GM18867 (cell line): ENCODE measurements at regions not wholly inside any gene's neighbourhood (a gene's known extent, or its start where the extent isn't known, plus 50 kb on each side); places are given as distances from the start of the nearest gene placed in this dataset.
"Not testable (repeated sequence)": the region's sequence is repeated elsewhere in the genome, so short reads cannot be mapped to it uniquely, and the experiment has no call there.

ENCODE experiments used
- ATAC-seq: cut with Tn5 transposase; IDR thresholded peaks from one replicate; pipeline ENCODE4 v1.9.1; 2021; ENCODE audit warnings: mild to moderate bottlenecking, moderate library complexity; ENCODE audit not compliant: unreplicated experiment

- ATAC-seq: no peak
Observed at GRCh38 chr3:5035113-5035512, 55.9 kb downstream of the BHLHE40 start.

GRCh38 chr3:5035692-5036391 lies 56.6 kb downstream of the BHLHE40 start:
- peak; percentile 40 for ATAC-seq

- ATAC-seq: no peak
Observed at GRCh38 chr3:5036392-5036766, 57.1 kb downstream of the BHLHE40 start.

- no peak for ATAC-seq
Observed at GRCh38 chr3:5036858-5037257, 57.6 kb downstream of the BHLHE40 start.

DNA sequence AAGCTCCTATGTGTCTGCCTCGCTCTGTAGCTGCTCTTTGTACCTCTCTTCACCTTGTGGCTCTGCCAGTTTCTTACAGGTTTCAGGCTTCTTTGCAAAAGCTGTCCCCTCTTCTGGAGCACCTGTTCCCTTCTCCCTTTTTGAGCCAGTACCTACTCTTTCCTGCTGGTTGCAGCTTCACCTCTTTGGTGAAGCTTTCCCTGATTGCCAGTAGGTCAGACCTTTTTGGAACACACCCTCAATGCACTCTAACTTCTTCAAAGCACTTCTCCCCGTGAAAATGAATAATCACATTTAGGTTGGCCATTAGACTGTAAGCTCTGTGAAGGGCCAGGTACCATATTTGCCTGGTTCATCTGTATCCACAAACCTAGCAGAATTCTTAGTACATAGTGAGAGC lies 60.3 kb downstream of the BHLHE40 start:
- ATAC-seq: no peak

DNA sequence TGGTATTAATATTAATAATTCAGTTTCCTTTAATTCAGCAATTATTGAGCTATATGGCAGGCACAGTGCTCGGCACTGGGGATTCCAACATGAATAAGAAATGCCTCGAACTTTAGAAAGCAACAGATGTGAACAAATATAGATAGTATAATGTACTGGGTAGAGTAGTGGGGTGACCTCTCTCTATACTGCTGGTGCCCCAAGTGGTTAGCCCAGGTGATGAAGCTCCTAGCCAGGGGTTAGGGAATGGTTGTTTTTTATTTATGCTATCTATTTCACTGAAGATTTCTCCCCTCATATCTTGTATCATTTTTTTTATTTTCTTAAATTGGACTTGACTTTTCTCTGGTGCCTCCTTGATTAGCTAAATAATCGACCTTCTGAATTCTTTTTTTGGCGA lies 62.1 kb downstream of the BHLHE40 start:
- no peak for ATAC-seq

DNA sequence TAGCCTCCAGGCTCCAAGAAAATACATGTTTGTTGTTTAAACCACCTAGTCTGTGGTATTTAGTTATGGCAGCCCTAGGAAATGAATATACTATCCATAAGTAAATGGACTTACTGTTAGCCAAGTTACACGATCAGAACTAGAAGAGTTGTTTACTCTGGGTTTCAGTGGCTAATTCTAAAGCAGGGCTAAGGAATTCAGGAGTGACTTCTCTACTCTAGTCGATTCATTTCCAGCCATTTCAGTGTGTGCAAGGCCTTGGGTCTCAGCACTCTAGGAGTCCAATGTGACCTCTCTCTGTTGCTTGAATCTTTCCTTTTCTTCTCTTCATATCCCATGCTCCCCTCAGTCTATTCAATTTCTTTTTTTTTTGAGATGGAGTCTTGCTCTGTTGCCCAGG lies 66.7 kb downstream of the BHLHE40 start:
- no peak for ATAC-seq

GRCh38 chr3:5047764-5048419 lies 68.7 kb downstream of the BHLHE40 start:
- ATAC-seq: no peak

- ATAC-seq: peak; percentile 87
Observed at GRCh38 chr3:5051772-5052171, 70.3 kb upstream of the ARL8B start.

DNA sequence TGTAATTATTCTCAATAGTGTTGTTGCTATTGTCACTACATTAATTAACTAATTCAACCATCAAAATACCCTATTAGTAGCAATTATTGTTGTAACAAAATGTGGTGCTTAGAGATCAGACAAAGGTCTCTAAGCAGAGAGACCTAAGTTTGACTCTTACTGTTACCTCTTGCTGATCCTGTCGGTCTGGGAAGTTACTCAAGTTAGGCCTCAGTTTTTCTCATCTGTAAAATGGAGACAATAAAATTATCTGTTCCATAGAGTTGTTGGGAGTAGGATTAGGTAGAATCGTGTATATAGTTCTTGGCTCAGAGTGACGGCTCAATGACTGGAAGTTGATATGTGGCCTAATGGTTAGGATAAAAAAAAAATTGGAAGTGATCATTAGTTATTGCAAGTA lies 69.8 kb upstream of the ARL8B start:
- no peak for ATAC-seq

- ATAC-seq: no peak
Observed at GRCh38 chr3:5053021-5053831, 68.9 kb upstream of the ARL8B start.

DNA sequence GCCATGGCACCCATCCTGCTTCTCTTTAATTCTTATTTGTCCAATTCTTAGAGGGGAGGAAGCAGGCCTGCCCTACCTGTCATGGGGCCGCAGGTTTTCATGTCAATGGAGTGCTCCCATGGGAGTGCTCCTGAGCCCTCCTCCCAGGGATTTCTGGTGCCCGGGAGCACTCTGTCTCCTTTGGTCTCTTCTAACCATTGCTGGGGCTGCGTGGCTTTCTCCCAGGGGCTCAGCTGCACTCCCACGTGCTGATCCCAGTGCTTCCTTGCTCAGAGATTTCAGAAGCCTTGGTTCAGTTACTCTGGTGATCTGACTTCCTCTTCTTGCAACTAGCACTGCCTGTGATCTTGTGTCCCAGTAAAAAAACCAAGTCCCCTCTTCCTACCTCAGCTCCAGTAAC lies 68.0 kb upstream of the ARL8B start:
- ATAC-seq: no peak

GRCh38 chr3:5054579-5054978 lies 67.5 kb upstream of the ARL8B start:
- ATAC-seq: not testable (repeated sequence)

DNA sequence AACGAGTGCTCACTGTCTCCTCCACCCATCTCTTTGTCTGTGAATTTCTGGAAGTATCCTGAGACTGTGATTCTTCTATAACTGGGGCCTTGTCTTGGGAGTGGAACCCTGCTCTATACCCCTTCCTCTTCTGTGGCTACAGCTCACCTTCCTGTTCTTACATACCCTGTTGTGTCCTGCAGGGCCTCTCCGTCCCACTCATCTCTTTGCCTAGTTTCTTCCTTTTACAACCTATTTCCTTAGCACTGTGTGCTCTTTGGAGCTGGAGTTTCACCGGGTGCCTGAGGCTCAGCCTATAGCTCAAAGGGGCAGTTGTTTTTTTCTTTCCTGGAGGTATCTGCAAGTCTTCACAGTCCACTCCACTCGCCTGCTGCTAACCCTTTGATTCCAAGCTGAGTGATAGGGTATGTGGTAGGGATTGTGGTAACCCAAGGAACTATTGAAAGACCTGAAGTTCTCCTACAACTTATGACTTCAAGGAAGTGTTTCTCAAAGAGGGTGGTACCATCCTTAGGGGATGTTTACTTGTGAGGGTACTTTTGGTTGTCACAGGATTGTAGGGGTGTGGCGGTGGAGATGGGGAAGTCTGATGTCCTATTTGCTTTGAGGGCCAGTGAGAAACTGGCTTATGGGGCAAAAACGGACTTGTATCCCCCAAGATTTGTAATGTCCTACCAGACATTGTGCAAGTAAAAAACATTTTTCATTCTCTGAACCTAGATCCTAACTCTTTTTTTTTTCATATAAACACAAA lies 66.6 kb upstream of the ARL8B start:
- no peak for ATAC-seq

GRCh38 chr3:5056111-5056391 lies 66.0 kb upstream of the ARL8B start:
- no peak for ATAC-seq

- ATAC-seq: no peak
Observed at GRCh38 chr3:5057272-5057671, 64.8 kb upstream of the ARL8B start.

DNA sequence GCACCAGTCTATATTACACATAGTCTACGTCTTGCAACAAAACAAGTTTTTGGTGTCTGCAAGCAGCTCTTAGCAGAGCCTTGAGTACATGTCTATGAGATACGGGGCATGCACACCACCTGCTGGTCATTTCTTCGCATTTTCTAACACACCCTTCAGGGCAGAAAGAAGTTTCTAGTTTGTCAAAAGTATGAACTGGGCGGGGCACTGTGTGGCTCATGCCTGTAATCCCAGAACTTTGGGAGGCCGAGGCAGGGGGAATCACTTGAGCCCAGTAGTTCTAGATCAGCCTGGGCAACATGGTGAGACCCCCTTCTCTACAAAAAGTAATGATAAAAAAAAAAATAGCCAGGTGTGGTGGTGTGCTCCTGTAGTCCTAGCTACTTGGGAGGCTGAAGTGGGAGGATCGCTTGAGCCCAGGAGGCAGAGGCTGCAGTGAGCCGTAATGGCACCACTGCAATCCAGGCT lies 64.2 kb upstream of the ARL8B start:
- peak; percentile 91 for ATAC-seq

GRCh38 chr3:5058471-5058951 lies 63.6 kb upstream of the ARL8B start:
- ATAC-seq: no peak

GRCh38 chr3:5059782-5060181 lies 62.3 kb upstream of the ARL8B start:
- ATAC-seq: no peak

DNA sequence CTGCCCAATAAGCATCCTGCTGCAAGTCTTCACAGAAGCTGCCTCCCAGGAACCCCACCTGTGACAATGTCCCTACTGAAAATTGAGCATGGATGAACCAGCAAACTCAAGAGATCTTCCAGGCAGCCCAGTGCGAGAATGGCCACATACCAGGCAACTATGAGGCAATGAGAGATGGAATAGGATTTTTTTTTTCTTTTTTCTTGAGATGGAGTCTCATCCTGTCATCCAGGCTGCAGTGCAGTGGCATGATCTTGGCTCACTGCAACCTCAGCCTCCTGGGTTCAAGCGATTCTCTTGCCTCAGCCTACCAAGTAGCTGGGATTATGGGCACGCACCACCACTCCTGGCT lies 60.9 kb upstream of the ARL8B start:
- no peak for ATAC-seq

DNA sequence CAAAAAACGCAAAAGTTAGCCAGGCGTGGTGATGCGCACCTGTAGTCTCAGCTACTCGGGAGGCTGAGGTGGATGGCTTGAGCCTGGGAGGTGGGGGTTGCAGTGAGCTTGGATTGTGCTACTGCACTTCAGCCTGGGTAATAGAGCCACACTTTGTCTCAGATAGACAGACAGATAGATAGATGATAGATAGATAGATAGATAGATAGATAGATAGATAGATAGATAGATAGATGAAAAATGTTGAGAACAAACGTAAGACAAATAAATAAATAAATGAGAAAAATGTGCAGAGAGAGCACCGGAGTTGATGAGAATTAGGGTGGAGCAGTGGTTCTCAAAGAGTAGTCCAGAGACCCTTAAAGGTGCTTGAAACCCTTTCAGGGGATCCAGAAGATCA lies 58.4 kb upstream of the ARL8B start:
- no peak for ATAC-seq
